ENCODE measurements at regions not wholly inside any gene's neighbourhood (a gene's known extent, or its start where the extent isn't known, plus 50 kb on each side); places are given as distances from the start of the nearest gene placed in this dataset.

GRCh38 chr13:48151363-48152161, 56.7 kb upstream of the MED4 start:
- H2AFZ ChIP-seq (replicated peaks) = no peak overlapping the region
- no peaks in the 10 kb centered on the region for H3K4me1 Mint-ChIP-seq
- no peaks in the 10 kb centered on the region for H3K36me3 Mint-ChIP-seq
- no peaks in the 10 kb centered on the region for H4K20me1 ChIP-seq (ENCODE audit: low read depth)
- no peaks in the 10 kb centered on the region for H3K27me3 ChIP-seq
- H3K4me2 ChIP-seq = no peak overlapping the region
- no peak for DNase-seq (ENCODE audit: low spot score)
- H3K27ac Mint-ChIP-seq = no peak overlapping the region
- H3K27me3 Mint-ChIP-seq (ENCODE audit: insufficient read depth, low read depth) = peaks cover 2% of the 10 kb centered on the region
- H3K4me3 ChIP-seq = no peak overlapping the region
- no peaks in the 10 kb centered on the region for H3K79me2 ChIP-seq (ENCODE audit: low read depth)
- no peak overlapping the region for H3K4me3 Mint-ChIP-seq
- no peaks in the 10 kb centered on the region for H3K9me3 Mint-ChIP-seq
- no peaks in the 10 kb centered on the region for H3F3A ChIP-seq (ENCODE audit: low read depth)
- no peak for TF ChIP-seq EZH2phosphoT487 (IDR thresholded peaks at IDR 0.05)
- no peak for TF ChIP-seq CTCF (IDR thresholded peaks at IDR 0.05)
- TF ChIP-seq EZH2 (IDR thresholded peaks at IDR 0.05) = no peak
- H3K27ac ChIP-seq = no peak overlapping the region
- no peak overlapping the region for H3K9ac ChIP-seq
- no peaks in the 10 kb centered on the region for H3K9me3 ChIP-seq (ENCODE audit: low read depth)
- no peaks in the 10 kb centered on the region for H3K36me3 ChIP-seq
- H3K4me1 ChIP-seq = no peaks in the 10 kb centered on the region

- H3K36me3 ChIP-seq = no peaks in the 10 kb centered on the region
- Mint-ChIP-seq H3K9me3 (peaks cover 2% of the 10 kb centered on the region), H3K27ac (no peak overlapping the region), H3K4me3 (no peak overlapping the region), H3K36me3 (no peaks in the 10 kb centered on the region), H3K4me1 (no peaks in the 10 kb centered on the region), H3K27me3 (ENCODE audit: insufficient read depth, low read depth) (peaks cover 2% of the 10 kb centered on the region)
- peak overlapping the region; percentile 63 for H2AFZ ChIP-seq (replicated peaks)
- no peaks in the 10 kb centered on the region for H3F3A ChIP-seq (ENCODE audit: low read depth)
- no peak for TF ChIP-seq EZH2 (IDR thresholded peaks at IDR 0.05)
- no peak for TF ChIP-seq CTCF (IDR thresholded peaks at IDR 0.05)
- no peak for TF ChIP-seq EZH2phosphoT487 (IDR thresholded peaks at IDR 0.05)
- no peak overlapping the region for H3K9ac ChIP-seq
- no peaks in the 10 kb centered on the region for H3K79me2 ChIP-seq (ENCODE audit: low read depth)
- no peak for DNase-seq (ENCODE audit: low spot score)
- H3K9me3 ChIP-seq (ENCODE audit: low read depth) = no peaks in the 10 kb centered on the region
- H3K4me3 ChIP-seq = no peak overlapping the region
- no peak overlapping the region for H3K4me2 ChIP-seq
- no peaks in the 10 kb centered on the region for H4K20me1 ChIP-seq (ENCODE audit: low read depth)
- H3K27ac ChIP-seq = no peak overlapping the region
- no peaks in the 10 kb centered on the region for H3K27me3 ChIP-seq
- H3K4me1 ChIP-seq = no peaks in the 10 kb centered on the region
These were observed 53.5 kb upstream of the MED4 start for GRCh38 chr13:48148454-48148853.

DNA sequence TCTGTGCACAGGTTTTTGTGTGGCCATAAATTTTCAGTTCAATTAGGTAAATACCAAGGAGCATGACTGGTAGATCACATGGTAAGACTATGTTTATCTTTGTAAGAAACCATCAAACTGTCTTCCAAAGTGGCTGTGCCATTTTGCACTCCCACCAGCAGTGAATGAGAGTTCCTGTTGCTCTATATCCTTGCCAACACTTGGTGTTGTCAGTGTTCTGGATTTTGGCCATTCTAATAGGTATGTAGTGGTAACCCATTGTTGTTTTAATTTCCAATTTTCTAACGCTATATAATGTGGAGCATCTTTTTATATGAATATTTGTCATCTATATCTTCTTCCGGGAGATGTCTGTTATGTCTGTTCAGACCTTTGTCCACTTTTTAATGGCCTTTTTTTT, 51.7 kb upstream of the MED4 start:
- Histone ChIP-seq H3K36me3 (no peaks in the 10 kb centered on the region), H3K79me2 (ENCODE audit: low read depth) (no peaks in the 10 kb centered on the region), H2AFZ (replicated peaks) (no peak overlapping the region), H3K27me3 (no peaks in the 10 kb centered on the region), H4K20me1 (ENCODE audit: low read depth) (no peaks in the 10 kb centered on the region), H3K4me2 (no peak overlapping the region), H3K4me3 (no peak overlapping the region), H3F3A (ENCODE audit: low read depth) (no peaks in the 10 kb centered on the region), H3K9ac (no peak overlapping the region), H3K27ac (no peak overlapping the region), H3K9me3 (ENCODE audit: low read depth) (no peaks in the 10 kb centered on the region), H3K4me1 (no peaks in the 10 kb centered on the region)
- no peak overlapping the region for H3K4me3 Mint-ChIP-seq
- H3K36me3 Mint-ChIP-seq = no peaks in the 10 kb centered on the region
- no peaks in the 10 kb centered on the region for H3K4me1 Mint-ChIP-seq
- TF ChIP-seq EZH2 (IDR thresholded peaks at IDR 0.05) (no peak), EZH2phosphoT487 (IDR thresholded peaks at IDR 0.05) (no peak), CTCF (IDR thresholded peaks at IDR 0.05) (no peak)
- H3K27me3 Mint-ChIP-seq (ENCODE audit: insufficient read depth, low read depth) = peaks cover 2% of the 10 kb centered on the region
- no peak for DNase-seq (ENCODE audit: low spot score)
- no peak overlapping the region for H3K27ac Mint-ChIP-seq
- H3K9me3 Mint-ChIP-seq = peaks cover 5% of the 10 kb centered on the region
